Neural crest cell (in vitro differentiated cells): ENCODE measurements at regions not wholly inside any gene's neighbourhood (a gene's known extent, or its start where the extent isn't known, plus 50 kb on each side); places are given as distances from the start of the nearest gene placed in this dataset.

Experiments
- DNase-seq: peaks from one replicate; pipeline ENCODE4 v3.0.0; 2021; ENCODE audit warnings: low read depth, mixed read lengths, low spot score
- H3K27ac Mint-ChIP-seq: one replicate; pipeline ENCODE4 v1.8.0; 2021; ENCODE audit warnings: mild to moderate bottlenecking, mixed read lengths; ENCODE audit not compliant: unreplicated experiment
- H3K27me3 Mint-ChIP-seq: 2 replicates; pipeline ENCODE4 v1.8.0; 2021; ENCODE audit warnings: low read depth, mild to moderate bottlenecking, mixed read lengths
- H3K36me3 Mint-ChIP-seq: 2 replicates; pipeline ENCODE4 v1.8.0; 2021; ENCODE audit warnings: low read depth, mild to moderate bottlenecking, mixed read lengths
- H3K4me1 Mint-ChIP-seq: 2 replicates; pipeline ENCODE4 v1.8.0; 2021; ENCODE audit warnings: mixed read lengths
- H3K4me3 Mint-ChIP-seq: one replicate; pipeline ENCODE4 v1.8.0; 2021; ENCODE audit warnings: mild to moderate bottlenecking, mixed read lengths
- H3K9me3 Mint-ChIP-seq: 2 replicates; pipeline ENCODE4 v1.8.0; 2021; ENCODE audit warnings: mixed read lengths
- CTCF ChIP-seq: fragments of 200-600 bp; sonication (generic); conservative IDR thresholded peaks from 2 replicates; pipeline ENCODE4 v1.5.0; 2021; ENCODE audit warnings: antibody characterized with exemption, mild to moderate bottlenecking

GRCh38 chr6:111938710-111939109 lies 65.5 kb upstream of the FYN start:
- no peak overlapping the region for H3K27ac Mint-ChIP-seq
- no peaks in the 10 kb centered on the region for H3K4me1 Mint-ChIP-seq
- TF ChIP-seq CTCF, result no peak
- peaks cover 9% of the 10 kb centered on the region for H3K36me3 Mint-ChIP-seq
- H3K9me3 Mint-ChIP-seq, result peaks cover 4% of the 10 kb centered on the region
- DNase-seq, result no peak
- no peak overlapping the region for H3K4me3 Mint-ChIP-seq
- no peaks in the 10 kb centered on the region for H3K27me3 Mint-ChIP-seq

GRCh38 chr6:111939902-111940301 lies 66.7 kb upstream of the FYN start:
- no peak overlapping the region for H3K4me3 Mint-ChIP-seq
- H3K36me3 Mint-ChIP-seq, result peaks cover 9% of the 10 kb centered on the region
- no peaks in the 10 kb centered on the region for H3K4me1 Mint-ChIP-seq
- TF ChIP-seq CTCF, result no peak
- no peak overlapping the region for H3K27ac Mint-ChIP-seq
- H3K9me3 Mint-ChIP-seq, result peaks cover 4% of the 10 kb centered on the region
- DNase-seq, result no peak
- no peaks in the 10 kb centered on the region for H3K27me3 Mint-ChIP-seq

- H3K9me3 Mint-ChIP-seq, result peaks cover 4% of the 10 kb centered on the region
- peaks cover 8% of the 10 kb centered on the region for H3K36me3 Mint-ChIP-seq
- no peak for TF ChIP-seq CTCF
- DNase-seq, result no peak
- no peaks in the 10 kb centered on the region for H3K4me1 Mint-ChIP-seq
- no peak overlapping the region for H3K27ac Mint-ChIP-seq
- no peaks in the 10 kb centered on the region for H3K27me3 Mint-ChIP-seq
- no peak overlapping the region for H3K4me3 Mint-ChIP-seq
These were observed 67.5 kb upstream of the FYN start for GRCh38 chr6:111940801-111941200.

- no peaks in the 10 kb centered on the region for H3K27me3 Mint-ChIP-seq
- no peak for TF ChIP-seq CTCF
- DNase-seq, result no peak
- no peak overlapping the region for H3K27ac Mint-ChIP-seq
- no peaks in the 10 kb centered on the region for H3K4me1 Mint-ChIP-seq
- peaks cover 6% of the 10 kb centered on the region for H3K36me3 Mint-ChIP-seq
- H3K9me3 Mint-ChIP-seq, result peaks cover 4% of the 10 kb centered on the region
- H3K4me3 Mint-ChIP-seq, result no peak overlapping the region
These were observed 68.6 kb upstream of the FYN start for GRCh38 chr6:111941686-111942330.

- Mint-ChIP-seq H3K36me3 (peaks cover 6% of the 10 kb centered on the region), H3K27me3 (no peaks in the 10 kb centered on the region), H3K4me3 (no peak overlapping the region)
These were observed 69.3 kb upstream of the FYN start for GRCh38 chr6:111942561-111942960.

More at GRCh38 chr6:111942561-111942960, 69.3 kb upstream of the FYN start:
- Mint-ChIP-seq H3K27ac (no peak overlapping the region), H3K9me3 (peaks cover 4% of the 10 kb centered on the region), H3K4me1 (no peaks in the 10 kb centered on the region)
- TF ChIP-seq CTCF, result no peak
- no peak for DNase-seq
